ENCODE measurements at regions not wholly inside any gene's neighbourhood (a gene's known extent, or its start where the extent isn't known, plus 50 kb on each side); places are given as distances from the start of the nearest gene placed in this dataset.

DNA sequence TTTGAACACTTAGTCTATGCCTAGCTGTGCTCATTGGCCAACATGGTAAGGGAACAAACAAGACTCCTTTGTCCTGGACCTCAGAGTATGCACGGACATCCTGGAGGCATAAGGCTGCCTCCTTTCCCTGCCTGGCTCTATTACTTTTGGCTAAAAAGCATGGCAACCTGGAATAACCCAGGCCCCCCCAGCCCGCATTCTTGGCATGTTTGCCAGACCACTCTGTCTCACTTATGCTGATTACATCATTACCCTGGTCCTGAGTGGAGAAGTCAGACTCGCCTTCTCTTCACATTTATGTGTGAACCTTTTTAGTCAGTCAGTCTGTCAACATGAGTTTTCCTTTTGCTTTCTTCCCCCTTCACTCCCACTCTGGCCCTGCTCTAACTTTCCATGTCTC is 58.0 kb upstream of the ELK3 start:
- DNase-seq = no peak

- DNase-seq = no peak
Observed at GRCh38 chr12:96136725-96137378, 57.3 kb upstream of the ELK3 start.

- no peak for DNase-seq
Observed at GRCh38 chr12:96140174-96140573, 54.0 kb upstream of the ELK3 start.

DNA sequence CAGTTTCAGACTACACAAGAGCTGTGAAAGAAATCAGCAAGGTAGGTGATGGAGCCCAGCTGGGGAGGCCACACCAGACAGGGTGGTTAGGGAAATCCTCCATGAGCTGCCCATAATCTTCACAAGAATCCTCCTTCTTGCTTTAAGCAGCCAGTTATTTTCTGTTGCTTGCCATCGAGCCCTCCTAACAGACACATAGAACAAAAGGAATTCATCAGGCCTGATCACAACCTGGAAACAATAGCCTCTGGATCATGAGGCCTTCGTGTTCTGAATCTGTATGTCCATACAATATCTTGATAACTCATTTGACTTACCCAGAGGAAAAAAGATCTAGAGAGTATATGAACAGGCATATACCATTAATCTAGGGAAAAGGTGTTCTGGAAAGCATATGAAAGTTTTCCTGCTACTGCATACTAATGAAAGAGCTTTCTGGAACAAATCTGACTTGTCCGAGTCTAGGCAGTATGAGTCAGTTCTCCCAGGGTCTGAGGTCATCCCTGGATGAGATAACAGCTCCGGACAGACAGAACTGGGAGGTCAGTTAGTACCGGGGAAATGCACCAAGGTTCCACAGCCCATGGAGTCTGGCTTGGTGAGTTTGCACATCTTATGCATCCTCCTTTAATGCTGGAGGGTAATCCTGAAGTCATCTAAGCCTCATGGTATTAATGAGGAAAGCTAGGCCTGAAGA is 52.8 kb upstream of the ELK3 start:
- DNase-seq = no peak

DNA sequence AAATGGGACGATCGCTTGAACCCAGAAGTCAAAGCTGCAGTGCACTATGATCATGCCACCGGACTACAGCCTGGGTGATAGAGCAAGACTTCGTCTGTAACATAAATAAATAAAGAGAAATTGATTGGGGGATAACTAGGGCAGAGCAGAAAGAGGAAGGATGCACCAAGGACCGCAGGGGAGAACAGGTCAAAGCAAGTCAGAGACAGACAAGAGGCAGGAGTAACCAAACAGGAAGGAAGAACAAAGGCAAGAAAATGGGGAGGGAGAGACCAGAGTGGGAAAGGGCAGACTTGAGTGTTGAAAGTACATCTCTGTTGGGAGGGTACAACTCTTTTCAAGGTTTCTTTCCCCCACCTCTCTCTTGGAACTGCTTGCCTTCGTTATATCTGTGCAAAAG is 50.8 kb upstream of the ELK3 start:
- peak in 1 of 2 donors; percentile 12 for DNase-seq

DNA sequence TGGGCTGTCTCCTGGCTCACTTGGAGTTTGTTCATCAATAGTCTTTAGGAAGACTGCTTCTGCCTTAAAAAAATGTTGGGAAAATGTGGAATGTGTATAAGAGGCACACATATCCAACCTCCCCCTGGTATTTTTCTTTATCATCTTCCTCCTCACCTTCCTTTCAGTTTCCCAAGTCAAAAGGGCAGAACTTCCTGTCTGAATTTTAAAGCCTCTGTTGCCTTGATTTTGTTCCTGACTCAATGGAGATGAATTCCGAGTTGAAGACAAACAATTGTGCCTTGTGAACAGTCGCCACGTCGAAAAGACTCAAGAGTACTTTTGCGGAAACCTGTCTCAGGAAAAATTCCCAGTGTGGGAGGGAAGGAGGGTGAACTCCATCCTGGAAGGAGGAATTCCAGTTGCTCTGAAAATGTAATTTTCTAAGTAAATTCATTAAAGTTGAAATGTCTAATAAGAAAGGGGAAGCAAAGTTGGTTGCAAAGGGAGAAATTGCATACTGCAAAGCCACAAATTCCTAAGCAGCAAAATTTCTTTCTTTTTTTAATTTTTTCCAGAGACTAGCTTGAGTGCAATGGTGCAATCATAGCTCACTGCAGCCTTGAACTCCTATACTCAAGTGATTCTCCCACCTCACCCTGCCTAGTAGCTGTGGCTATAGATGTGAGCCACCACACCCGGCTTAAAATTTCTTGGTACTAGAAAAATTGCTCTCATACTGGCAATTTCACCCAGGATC is 50.2 kb upstream of the ELK3 start:
- DNase-seq = no peak
